ENCODE measurements at regions not wholly inside any gene's neighbourhood (a gene's known extent, or its start where the extent isn't known, plus 50 kb on each side); places are given as distances from the start of the nearest gene placed in this dataset.

GRCh38 chr13:107821492-107821891, 393.8 kb downstream of the LIG4 start:
- no CpG with 5 or more reads among the region's 2 CpGs for WGBS (ENCODE audit: extremely low coverage, insufficient read length, low lambda C conversion rate)
- H2BK5ac ChIP-seq (ENCODE audit: insufficient read length, low read length) = no peak overlapping the region
- no peak overlapping the region for H2BK12ac ChIP-seq (ENCODE audit: insufficient read length, low read depth, low read length)
- H3K4me1 ChIP-seq (ENCODE audit: insufficient read depth, low read length) = peaks cover 5% of the 10 kb centered on the region; the same call in 1 of the 2 replicates
- peaks cover 32 to 56% of the 10 kb centered on the region in 2 experiments for H3K4me1 Mint-ChIP-seq
- DNase-seq = no peak
- H3K9me3 Mint-ChIP-seq = no peaks in the 10 kb centered on the region
- H3K56ac ChIP-seq (ENCODE audit: insufficient read length, low read depth, low read length) = no peak overlapping the region
- no peaks in the 10 kb centered on the region for H3K27me3 Mint-ChIP-seq (ENCODE audit: low read depth)
- no peak overlapping the region for H4K91ac ChIP-seq (ENCODE audit: insufficient read length, low read depth, low read length)
- H3K9me3 ChIP-seq (ENCODE audit: control insufficient read depth, low read depth, low read length) = no peaks in the 10 kb centered on the region
- no peak overlapping the region for H2BK20ac ChIP-seq (ENCODE audit: low read depth, low read length, poor library complexity, severe bottlenecking)
- no peak overlapping the region for H3K4me3 Mint-ChIP-seq
- H3K9ac ChIP-seq (ENCODE audit: extremely low read depth, insufficient read length, low read length) = no peak overlapping the region
- H3K27me3 ChIP-seq (ENCODE audit: insufficient read depth, low read length) = no peaks in the 10 kb centered on the region
- no peaks in the 10 kb centered on the region for H3K23me2 ChIP-seq (ENCODE audit: insufficient read length, low read depth, low read length, poor library complexity, severe bottlenecking)
- H3K79me1 ChIP-seq (ENCODE audit: insufficient read depth, low read depth, low read length, poor library complexity, severe bottlenecking) = no peaks in the 10 kb centered on the region
- H3K36me3 Mint-ChIP-seq (ENCODE audit: insufficient read depth in 1 of 3, low read depth in 3 of 3) = no peaks in the 10 kb centered on the region
- no peak overlapping the region for H3K4me2 ChIP-seq (ENCODE audit: insufficient read depth, insufficient read length, low read length)
- H2BK15ac ChIP-seq (ENCODE audit: low read depth, low read length) = no peak overlapping the region
- no peaks in the 10 kb centered on the region for H4K20me1 ChIP-seq (ENCODE audit: control insufficient read depth, insufficient read depth, insufficient read length)
- H2BK120ac ChIP-seq (ENCODE audit: low read depth, low read length, poor library complexity, severe bottlenecking) = no peak overlapping the region
- H2AFZ ChIP-seq (ENCODE audit: low read length) = no peak overlapping the region
- no peak overlapping the region for H3K23ac ChIP-seq (ENCODE audit: insufficient read length, low read depth, low read length)
- no peak overlapping the region for H2AK5ac ChIP-seq (ENCODE audit: insufficient read length, low read length)
- no peak overlapping the region for H4K5ac ChIP-seq (ENCODE audit: insufficient read length, low read depth, low read length)
- H3K4ac ChIP-seq (ENCODE audit: low read depth, low read length) = no peak overlapping the region
- no peaks in the 10 kb centered on the region for H3K79me2 ChIP-seq (ENCODE audit: insufficient read depth, low read length)
- H3K27ac Mint-ChIP-seq = no peak overlapping the region
- no peak overlapping the region for H3T11ph ChIP-seq (ENCODE audit: low read length)
- H3K14ac ChIP-seq (ENCODE audit: insufficient read depth, low read length) = no peak overlapping the region
- H4K8ac ChIP-seq (replicated peaks; ENCODE audit: insufficient read length, low read depth, low read length) = no peak overlapping the region
- no peak for TF ChIP-seq CTCF (conservative IDR thresholded peaks at IDR 0.05)
- no peak overlapping the region for H3K18ac ChIP-seq (ENCODE audit: insufficient read length, low read depth, low read length)
- H3K27ac ChIP-seq (ENCODE audit: insufficient read length, low read depth, low read length) = no peak overlapping the region

Data from H9 (cell line).